GM21825 (cell line): ENCODE measurements at regions not wholly inside any gene's neighbourhood (a gene's known extent, or its start where the extent isn't known, plus 50 kb on each side); places are given as distances from the start of the nearest gene placed in this dataset.

Experiments
- ATAC-seq: cut with Tn5 transposase; IDR thresholded peaks from one replicate; pipeline ENCODE4 v1.9.1; 2021; ENCODE audit warnings: mild to moderate bottlenecking, moderate library complexity; ENCODE audit not compliant: unreplicated experiment

GRCh38 chr4:35709080-35709479 lies 535.2 kb downstream of the ARAP2 start:
- ATAC-seq: no peak

- ATAC-seq: no peak
Observed at GRCh38 chr4:35710343-35710742, 534.0 kb downstream of the ARAP2 start.

GRCh38 chr4:35711127-35711526 lies 533.2 kb downstream of the ARAP2 start:
- ATAC-seq: no peak

- no peak for ATAC-seq
Observed at GRCh38 chr4:35723973-35724372, 520.3 kb downstream of the ARAP2 start.

- no peak for ATAC-seq
Observed at GRCh38 chr4:35725131-35725530, 519.2 kb downstream of the ARAP2 start.

- no peak for ATAC-seq
Observed at GRCh38 chr4:35730414-35730813, 513.9 kb downstream of the ARAP2 start.

- no peak for ATAC-seq
Observed at GRCh38 chr4:35734381-35735098, 509.8 kb downstream of the ARAP2 start.

GRCh38 chr4:35739308-35739707 lies 505.0 kb downstream of the ARAP2 start:
- no peak for ATAC-seq

- no peak for ATAC-seq
Observed at GRCh38 chr4:35754047-35754446, 490.3 kb downstream of the ARAP2 start.

GRCh38 chr4:35757836-35758235 lies 486.5 kb downstream of the ARAP2 start:
- ATAC-seq: no peak

GRCh38 chr4:35760807-35761206 lies 483.5 kb downstream of the ARAP2 start:
- no peak for ATAC-seq

GRCh38 chr4:35771571-35771970 lies 472.7 kb downstream of the ARAP2 start:
- no peak for ATAC-seq

GRCh38 chr4:35772291-35772690 lies 472.0 kb downstream of the ARAP2 start:
- ATAC-seq: no peak

GRCh38 chr4:35789899-35790574 lies 454.3 kb downstream of the ARAP2 start:
- no peak for ATAC-seq

GRCh38 chr4:35793045-35793722 lies 451.1 kb downstream of the ARAP2 start:
- no peak for ATAC-seq

GRCh38 chr4:35793766-35794165 lies 450.5 kb downstream of the ARAP2 start:
- ATAC-seq: no peak

GRCh38 chr4:35800669-35801068 lies 443.6 kb downstream of the ARAP2 start:
- no peak for ATAC-seq

GRCh38 chr4:35802644-35803043 lies 441.7 kb downstream of the ARAP2 start:
- no peak for ATAC-seq

- ATAC-seq: no peak
Observed at GRCh38 chr4:35818520-35818919, 425.8 kb downstream of the ARAP2 start.

- ATAC-seq: no peak
Observed at GRCh38 chr4:35820003-35820402, 424.3 kb downstream of the ARAP2 start.

- ATAC-seq: no peak
Observed at GRCh38 chr4:35824231-35824630, 420.1 kb downstream of the ARAP2 start.

GRCh38 chr4:35835893-35836292 lies 408.4 kb downstream of the ARAP2 start:
- no peak for ATAC-seq
